ENCODE measurements at regions not wholly inside any gene's neighbourhood (a gene's known extent, or its start where the extent isn't known, plus 50 kb on each side); places are given as distances from the start of the nearest gene placed in this dataset.

- no peak for TF ChIP-seq CTCF (IDR thresholded peaks at IDR 0.05; ENCODE audit: control extremely low read depth in 1 of 3, insufficient read depth in 1 of 3, low read depth in 1 of 3, low read length in 3 of 3)
- TF ChIP-seq POLR2A (IDR thresholded peaks at IDR 0.05; ENCODE audit: control extremely low read depth in 1 of 2, low read depth in 2 of 2, low read length in 2 of 2) = no peak
- TF ChIP-seq TBP (IDR thresholded peaks at IDR 0.05; ENCODE audit: low read depth, low read length) = no peak
- no peak for TF ChIP-seq FOSL1 (IDR thresholded peaks at IDR 0.05; ENCODE audit: insufficient read depth, low read depth, low read length)
- no peak for TF ChIP-seq EGR1 (IDR thresholded peaks at IDR 0.05; ENCODE audit: borderline replicate concordance, low read depth, low read length)
- no peak for TF ChIP-seq POLR2AphosphoS5 (IDR thresholded peaks at IDR 0.05; ENCODE audit: low read depth, low read length)
- no peak for TF ChIP-seq EP300 (IDR thresholded peaks at IDR 0.05; ENCODE audit: borderline replicate concordance in 1 of 2, low read depth in 2 of 2, low read length in 2 of 2)
- no peak for TF ChIP-seq TAF1 (IDR thresholded peaks at IDR 0.05; ENCODE audit: low read depth, low read length)
- no peak for TF ChIP-seq YY1 (IDR thresholded peaks at IDR 0.05; ENCODE audit: low read depth, low read length)
Observed at GRCh38 chr2:13711154-13711553, 921.4 kb upstream of the LRATD1 start.

All from H1 (cell line).